Activated T-cell treated with anti-CD3 and anti-CD28 coated beads, Interleukin-2, amount 50 U/mL, for 72 hours (primary cell): ENCODE measurements at regions not wholly inside any gene's neighbourhood (a gene's known extent, or its start where the extent isn't known, plus 50 kb on each side); places are given as distances from the start of the nearest gene placed in this dataset.

Experiments
- ATAC-seq, 2 donors: fragments of 150-1000 bp; cut with Tn5 transposase; replicated peaks in 1 of 2; 2 replicates each; pipeline ENCODE4 v1.10.0; 2021; ENCODE audit warnings: moderate library complexity in 2 of 2, mild to moderate bottlenecking in 1 of 2
- DNase-seq, 2 donors: peaks; one replicate each; pipeline ENCODE4 v3.0.0; 2021 to 2022; ENCODE audit warnings: mixed read lengths in 1 of 2
- H3K27ac Mint-ChIP-seq: one replicate; pipeline ENCODE4 v1.8.0; 2022; ENCODE audit warnings: mild to moderate bottlenecking, moderate library complexity, mixed read lengths
- H3K27me3 Mint-ChIP-seq: one replicate; pipeline ENCODE4 v1.8.0; 2022; ENCODE audit warnings: low read depth, mixed read lengths
- H3K36me3 Mint-ChIP-seq, 2 donors: one replicate each; pipeline ENCODE4 v1.8.0; 2022; ENCODE audit warnings: mixed read lengths in 2 of 2, mild to moderate bottlenecking in 1 of 2; ENCODE audit not compliant: insufficient read depth in 2 of 2
- H3K4me1 Mint-ChIP-seq: one replicate; pipeline ENCODE4 v1.8.0; 2022; ENCODE audit warnings: low read depth, mixed read lengths
- H3K4me3 Mint-ChIP-seq, 2 donors: one replicate each; pipeline ENCODE4 v1.8.0; 2022; ENCODE audit warnings: mild to moderate bottlenecking in 2 of 2, mixed read lengths in 2 of 2, moderate library complexity in 2 of 2
- H3K9me3 Mint-ChIP-seq, 2 donors: one replicate each; pipeline ENCODE4 v1.8.0; 2022; ENCODE audit warnings: mixed read lengths in 2 of 2

DNA sequence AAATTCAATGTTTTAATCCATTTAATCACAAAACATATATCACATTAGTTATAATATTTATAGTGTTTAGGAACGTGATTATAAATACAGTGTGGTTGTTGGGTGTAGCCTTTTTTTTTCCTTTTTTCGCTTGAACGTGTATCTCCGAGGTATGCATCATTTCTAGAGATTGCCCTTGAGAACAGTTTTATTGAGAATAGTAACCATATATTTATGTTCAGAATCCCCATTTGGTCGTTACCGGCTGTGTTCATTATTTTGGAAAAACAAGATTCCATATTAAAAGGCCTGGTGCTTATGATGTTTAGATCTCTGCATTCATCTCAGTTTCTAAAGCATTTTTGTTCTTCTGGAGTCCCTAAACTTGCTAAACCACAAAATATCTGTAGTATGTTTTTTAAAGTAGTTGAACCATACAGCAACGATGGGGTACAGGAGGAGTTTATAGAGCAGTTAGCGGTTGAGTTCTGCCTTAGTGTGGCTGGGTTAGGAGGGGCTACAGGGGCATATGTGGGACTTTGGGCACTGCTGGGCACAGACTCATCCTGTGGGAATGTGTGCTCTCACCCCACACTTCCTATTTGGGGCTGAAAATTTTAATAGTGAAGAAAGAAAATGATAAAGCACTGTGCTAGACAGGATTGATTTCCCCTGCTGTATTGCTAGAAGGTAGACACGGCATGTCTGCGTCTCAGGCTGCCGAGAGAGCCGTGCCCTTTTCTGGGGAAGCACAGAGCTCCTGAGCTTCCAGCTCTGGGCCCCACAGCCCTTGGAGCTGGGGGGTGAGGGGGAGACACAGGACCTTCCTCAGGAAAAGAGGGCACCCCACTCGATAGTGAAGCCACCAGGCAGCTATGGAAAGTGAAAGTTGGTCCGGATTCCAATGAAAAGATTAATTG, 81.5 kb upstream of the PPARA start:
- Mint-ChIP-seq H3K27ac (peak overlapping the region; percentile 93), H3K27me3 (no peaks in the 10 kb centered on the region), H3K36me3 (peaks cover 1 to 2% of the 10 kb centered on the region in 2 donors), H3K9me3 (no peaks in the 10 kb centered on the region), H3K4me1 (peaks cover 43% of the 10 kb centered on the region), H3K4me3 (peak overlapping the region; percentile 88 to 90)
- DNase-seq: no peak
- ATAC-seq: no peak

DNA sequence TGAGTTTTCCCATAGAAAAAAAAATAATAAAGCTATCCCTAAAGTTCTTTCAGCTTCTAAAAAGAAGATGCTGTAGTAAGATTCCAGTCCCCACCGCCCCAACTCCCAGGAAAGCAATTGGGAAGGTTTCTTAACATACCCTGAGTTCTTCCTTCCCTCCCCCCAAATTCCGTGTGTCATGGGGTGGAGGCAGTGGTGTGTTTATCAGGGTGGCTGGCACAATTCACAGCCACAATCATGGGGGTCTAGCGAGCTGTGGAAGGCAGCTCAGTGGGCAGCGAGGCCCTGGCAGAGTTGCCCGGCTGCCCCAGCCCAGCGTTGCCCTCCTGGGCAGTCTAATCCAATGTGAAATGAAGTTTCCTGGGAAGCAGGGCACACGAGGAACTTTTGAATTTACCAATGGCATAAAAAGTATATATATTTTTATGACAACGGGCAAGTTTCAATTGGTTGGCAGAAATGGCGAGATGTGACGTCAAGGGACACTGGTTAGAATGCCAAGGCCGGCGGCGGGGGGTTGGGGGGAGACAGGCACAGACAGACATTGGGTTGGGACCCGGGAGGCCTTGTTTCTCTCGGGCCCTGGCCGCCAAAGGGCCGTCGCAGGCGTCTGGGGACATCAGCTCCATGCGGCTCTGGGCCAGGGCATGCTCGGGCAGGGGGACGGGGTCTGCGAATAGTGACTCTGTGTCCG, 80.7 kb upstream of the PPARA start:
- H3K4me1 Mint-ChIP-seq: peaks cover 49% of the 10 kb centered on the region
- DNase-seq: peak; percentile 34 to 41
- H3K4me3 Mint-ChIP-seq: peak overlapping the region; percentile 88 to 90
- H3K36me3 Mint-ChIP-seq: peaks cover 1 to 2% of the 10 kb centered on the region in 2 donors
- peak overlapping the region; percentile 93 for H3K27ac Mint-ChIP-seq
- H3K9me3 Mint-ChIP-seq: no peaks in the 10 kb centered on the region
- ATAC-seq: no peak
- no peaks in the 10 kb centered on the region for H3K27me3 Mint-ChIP-seq

- ATAC-seq (peak; percentile 21 to 42), DNase-seq (peak; percentile 44 to 51)
- Mint-ChIP-seq H3K36me3 (peaks cover 1 to 2% of the 10 kb centered on the region in 2 donors), H3K4me3 (peak overlapping the region; percentile 88 to 90), H3K9me3 (no peaks in the 10 kb centered on the region), H3K27ac (no peak overlapping the region), H3K4me1 (peaks cover 45% of the 10 kb centered on the region), H3K27me3 (no peaks in the 10 kb centered on the region)
Measured at GRCh38 chr22:46070215-46070802, 80.0 kb upstream of the PPARA start.

DNA sequence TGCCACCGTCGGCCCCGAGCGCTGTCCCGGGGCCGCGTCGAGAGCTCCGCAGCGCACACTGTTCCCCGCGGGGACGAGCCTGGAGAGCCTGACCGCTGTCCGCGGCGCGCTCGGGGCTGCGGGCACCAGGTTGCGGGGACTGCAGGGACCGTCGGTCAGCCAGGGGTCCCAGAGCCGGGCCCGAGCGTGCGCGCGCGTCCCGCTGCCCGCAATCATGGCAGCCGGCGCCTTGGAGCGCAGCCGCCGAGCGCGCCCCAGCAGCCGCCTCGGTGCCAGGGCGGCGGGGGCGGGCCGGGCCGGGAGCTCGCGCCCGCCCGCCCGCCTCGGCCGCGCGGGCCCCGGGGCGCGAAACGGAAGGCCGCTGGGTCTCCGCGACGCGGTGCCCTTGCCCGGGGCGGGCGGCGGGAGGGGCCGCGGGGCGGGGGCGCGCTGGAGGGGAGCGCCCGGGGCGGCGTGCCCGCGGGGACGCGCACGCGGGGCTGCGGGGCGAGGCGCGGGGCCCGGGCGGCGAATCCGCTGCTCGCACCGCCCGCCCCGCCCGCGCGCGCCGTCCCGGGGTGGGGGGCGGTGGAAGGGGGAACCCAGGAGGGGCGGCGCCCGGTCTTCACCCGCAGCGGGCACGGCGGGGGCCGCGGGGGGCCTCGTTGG, 79.4 kb upstream of the PPARA start:
- Mint-ChIP-seq H3K4me3 (peak overlapping the region; percentile 88 to 90), H3K4me1 (peaks cover 44% of the 10 kb centered on the region), H3K27me3 (no peaks in the 10 kb centered on the region), H3K27ac (no peak overlapping the region), H3K36me3 (peaks cover 1 to 2% of the 10 kb centered on the region in 2 donors), H3K9me3 (no peaks in the 10 kb centered on the region)
- ATAC-seq (peak; percentile 65 to 68), DNase-seq (peak; percentile 53 to 72)

DNA sequence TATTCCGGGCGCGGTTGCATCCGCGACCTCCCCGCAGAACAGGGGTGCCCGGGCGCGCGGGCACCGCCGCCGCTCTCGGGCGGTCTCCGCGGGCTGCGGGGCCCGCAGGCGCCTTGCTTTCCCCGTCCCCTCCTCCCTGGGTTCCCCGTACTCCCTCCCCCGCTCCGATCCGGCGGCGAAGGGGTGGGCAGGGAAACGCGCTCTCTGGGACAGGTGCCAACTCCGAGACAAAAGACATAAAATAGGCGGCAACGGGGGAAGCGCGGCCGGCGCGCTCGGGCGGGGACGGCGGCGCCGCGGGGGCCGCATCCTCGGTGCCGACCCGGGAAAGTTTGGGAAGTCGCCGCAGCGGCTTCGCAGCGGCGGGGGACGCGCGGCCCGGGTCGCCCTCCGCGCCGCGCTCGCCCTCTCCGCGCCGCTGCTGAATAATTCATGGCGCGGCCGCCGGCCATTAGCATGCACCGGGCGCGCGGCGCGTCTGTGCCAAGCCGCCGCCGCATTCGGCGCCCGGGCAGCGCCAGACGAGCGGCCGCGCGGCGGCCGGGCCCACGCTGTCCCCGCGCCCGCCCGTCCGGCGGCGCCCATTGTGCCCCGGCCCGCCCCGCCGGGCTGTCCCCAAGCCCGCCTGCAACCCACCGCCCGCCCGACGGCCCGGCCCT, 78.7 kb upstream of the PPARA start:
- Mint-ChIP-seq H3K27me3 (no peaks in the 10 kb centered on the region), H3K36me3 (peaks cover 1 to 2% of the 10 kb centered on the region in 2 donors), H3K27ac (no peak overlapping the region), H3K9me3 (no peaks in the 10 kb centered on the region), H3K4me1 (peaks cover 37% of the 10 kb centered on the region), H3K4me3 (peak overlapping the region; percentile 83 to 86)
- ATAC-seq: peak; percentile 22 to 25
- peak; percentile 61 to 63 for DNase-seq

- Mint-ChIP-seq H3K4me3 (peak overlapping the region; percentile 76 to 84), H3K4me1 (peaks cover 32% of the 10 kb centered on the region), H3K9me3 (no peaks in the 10 kb centered on the region), H3K27me3 (no peaks in the 10 kb centered on the region), H3K27ac (no peak overlapping the region), H3K36me3 (peaks cover 1 to 2% of the 10 kb centered on the region in 2 donors)
- peak; percentile 64 to 66 for DNase-seq
- ATAC-seq: peak; percentile 13 to 24
Measured at GRCh38 chr22:46072110-46072881, 78.0 kb upstream of the PPARA start.

GRCh38 chr22:46072981-46073682, 77.2 kb upstream of the PPARA start:
- DNase-seq: no peak
- peak overlapping the region; percentile 76 to 84 for H3K4me3 Mint-ChIP-seq
- ATAC-seq: no peak
- H3K4me1 Mint-ChIP-seq: peaks cover 34% of the 10 kb centered on the region
- H3K27me3 Mint-ChIP-seq: no peaks in the 10 kb centered on the region
- H3K9me3 Mint-ChIP-seq: no peaks in the 10 kb centered on the region
- H3K27ac Mint-ChIP-seq: no peak overlapping the region
- peaks cover 1 to 2% of the 10 kb centered on the region in 2 donors for H3K36me3 Mint-ChIP-seq

- Mint-ChIP-seq H3K36me3 (peaks cover 1 to 2% of the 10 kb centered on the region in 2 donors), H3K9me3 (no peaks in the 10 kb centered on the region), H3K4me3 (peak overlapping the region; percentile 20 to 42), H3K27ac (no peak overlapping the region), H3K4me1 (peaks cover 29% of the 10 kb centered on the region), H3K27me3 (no peaks in the 10 kb centered on the region)
- DNase-seq: no peak
- no peak for ATAC-seq
Measured at GRCh38 chr22:46073683-46074504, 76.4 kb upstream of the PPARA start.

GRCh38 chr22:46074771-46075551, 75.4 kb upstream of the PPARA start:
- ATAC-seq: no peak
- H3K27ac Mint-ChIP-seq: no peak overlapping the region
- DNase-seq: no peak
- H3K4me1 Mint-ChIP-seq: peaks cover 21% of the 10 kb centered on the region
- H3K4me3 Mint-ChIP-seq: peak overlapping the region in 1 of 2 donors; percentile 14
- H3K36me3 Mint-ChIP-seq: peaks cover 1 to 2% of the 10 kb centered on the region in 2 donors
- no peaks in the 10 kb centered on the region for H3K27me3 Mint-ChIP-seq
- no peaks in the 10 kb centered on the region for H3K9me3 Mint-ChIP-seq

DNA sequence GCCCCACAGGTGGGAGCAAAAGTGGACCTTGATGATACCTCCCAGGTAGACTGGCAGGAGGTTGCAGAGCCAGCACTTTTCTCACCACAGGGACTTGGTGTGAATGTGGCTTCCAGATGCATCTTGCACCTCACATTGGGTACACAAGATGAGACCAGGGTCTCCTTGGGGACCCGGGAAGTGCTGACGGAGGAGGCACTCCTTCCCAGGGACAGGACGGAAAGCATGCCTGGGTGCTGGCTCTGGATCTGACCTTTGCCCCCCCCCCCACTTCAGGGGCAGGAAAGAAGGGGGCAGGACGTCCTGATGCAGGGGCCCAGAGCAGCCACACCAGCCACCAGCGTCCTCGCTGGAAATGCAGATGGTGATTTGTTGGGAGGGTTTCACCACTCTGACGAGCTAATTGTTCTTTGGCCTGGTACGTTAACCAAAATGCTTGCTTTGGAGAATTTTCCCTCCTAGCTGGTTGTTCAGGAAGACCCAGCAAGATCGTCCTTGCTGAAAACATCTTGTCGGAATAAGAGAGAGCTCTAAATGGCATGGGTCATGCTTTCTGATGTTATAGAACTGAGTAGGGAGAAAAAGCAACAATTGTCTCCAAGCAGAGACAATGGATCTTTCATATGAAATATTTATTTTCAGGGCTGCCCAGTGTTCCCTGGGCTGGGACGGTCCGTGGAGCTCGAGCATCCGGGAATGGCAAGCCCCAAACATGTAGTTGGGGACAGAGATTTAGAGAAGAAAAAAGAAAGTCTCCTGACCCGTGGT, 74.4 kb upstream of the PPARA start:
- H3K27ac Mint-ChIP-seq: no peak overlapping the region
- H3K27me3 Mint-ChIP-seq: no peaks in the 10 kb centered on the region
- H3K4me3 Mint-ChIP-seq: no peak overlapping the region
- ATAC-seq (no peak), DNase-seq (no peak)
- no peaks in the 10 kb centered on the region for H3K9me3 Mint-ChIP-seq
- peaks cover 21% of the 10 kb centered on the region for H3K4me1 Mint-ChIP-seq
- peaks cover 1 to 2% of the 10 kb centered on the region in 2 donors for H3K36me3 Mint-ChIP-seq
